ENCODE measurements at regions not wholly inside any gene's neighbourhood (a gene's known extent, or its start where the extent isn't known, plus 50 kb on each side); places are given as distances from the start of the nearest gene placed in this dataset.
"Not testable (repeated sequence)": the region's sequence is repeated elsewhere in the genome, so short reads cannot be mapped to it uniquely, and the experiment has no call there.

- no peak for DNase-seq
Observed at GRCh38 chr3:139202226-139202958, 141.4 kb upstream of the MRPS22 start.

GRCh38 chr3:139202959-139203349 lies 140.9 kb upstream of the MRPS22 start:
- no peak for DNase-seq

- no peak for DNase-seq
Observed at GRCh38 chr3:139203752-139204151, 140.1 kb upstream of the MRPS22 start.

GRCh38 chr3:139204728-139205127 lies 139.1 kb upstream of the MRPS22 start:
- no peak for DNase-seq

GRCh38 chr3:139213936-139214335 lies 129.9 kb upstream of the MRPS22 start:
- no peak for DNase-seq

- no peak for DNase-seq
Observed at GRCh38 chr3:139216958-139217357, 126.9 kb upstream of the MRPS22 start.

- no peak for DNase-seq
Observed at GRCh38 chr3:139217633-139218032, 126.2 kb upstream of the MRPS22 start.

GRCh38 chr3:139218046-139218445 lies 125.8 kb upstream of the MRPS22 start:
- no peak for DNase-seq

GRCh38 chr3:139219463-139219862 lies 124.4 kb upstream of the MRPS22 start:
- DNase-seq: no peak

- DNase-seq: no peak
Observed at GRCh38 chr3:139222100-139222657, 121.6 kb upstream of the MRPS22 start.

- DNase-seq: no peak
Observed at GRCh38 chr3:139225548-139225947, 118.3 kb upstream of the MRPS22 start.

GRCh38 chr3:139226731-139227130 lies 117.1 kb upstream of the MRPS22 start:
- DNase-seq: no peak

GRCh38 chr3:139227165-139227564 lies 116.7 kb upstream of the MRPS22 start:
- no peak for DNase-seq

- DNase-seq: no peak
Observed at GRCh38 chr3:139227827-139228226, 116.0 kb upstream of the MRPS22 start.

- no peak for DNase-seq
Observed at GRCh38 chr3:139230391-139230790, 113.4 kb upstream of the MRPS22 start.

- DNase-seq: no peak
Observed at GRCh38 chr3:139231555-139232281, 112.1 kb upstream of the MRPS22 start.

- DNase-seq: not testable (repeated sequence)
Observed at GRCh38 chr3:139232341-139232740, 111.5 kb upstream of the MRPS22 start.

GRCh38 chr3:139234491-139234890 lies 109.3 kb upstream of the MRPS22 start:
- DNase-seq: no peak

GRCh38 chr3:139235192-139235591 lies 108.6 kb upstream of the MRPS22 start:
- no peak for DNase-seq

GRCh38 chr3:139236336-139236735 lies 107.5 kb upstream of the MRPS22 start:
- DNase-seq: no peak

- no peak for DNase-seq
Observed at GRCh38 chr3:139238281-139239030, 105.4 kb upstream of the MRPS22 start.

- no peak for DNase-seq
Observed at GRCh38 chr3:139239550-139239949, 104.3 kb upstream of the MRPS22 start.

- DNase-seq: no peak
Observed at GRCh38 chr3:139241783-139242182, 102.0 kb upstream of the MRPS22 start.

Measured in DMS79 treated with DMSO at 0.1 percent for 48 hours (cell line).